GM18498 (cell line): ENCODE measurements at regions not wholly inside any gene's neighbourhood (a gene's known extent, or its start where the extent isn't known, plus 50 kb on each side); places are given as distances from the start of the nearest gene placed in this dataset.
"Not testable (repeated sequence)": the region's sequence is repeated elsewhere in the genome, so short reads cannot be mapped to it uniquely, and the experiment has no call there.

Source experiments
- ATAC-seq: cut with Tn5 transposase; IDR thresholded peaks from one replicate; pipeline ENCODE4 v1.9.1; 2021; ENCODE audit warnings: mild to moderate bottlenecking, moderate library complexity; ENCODE audit not compliant: unreplicated experiment

DNA sequence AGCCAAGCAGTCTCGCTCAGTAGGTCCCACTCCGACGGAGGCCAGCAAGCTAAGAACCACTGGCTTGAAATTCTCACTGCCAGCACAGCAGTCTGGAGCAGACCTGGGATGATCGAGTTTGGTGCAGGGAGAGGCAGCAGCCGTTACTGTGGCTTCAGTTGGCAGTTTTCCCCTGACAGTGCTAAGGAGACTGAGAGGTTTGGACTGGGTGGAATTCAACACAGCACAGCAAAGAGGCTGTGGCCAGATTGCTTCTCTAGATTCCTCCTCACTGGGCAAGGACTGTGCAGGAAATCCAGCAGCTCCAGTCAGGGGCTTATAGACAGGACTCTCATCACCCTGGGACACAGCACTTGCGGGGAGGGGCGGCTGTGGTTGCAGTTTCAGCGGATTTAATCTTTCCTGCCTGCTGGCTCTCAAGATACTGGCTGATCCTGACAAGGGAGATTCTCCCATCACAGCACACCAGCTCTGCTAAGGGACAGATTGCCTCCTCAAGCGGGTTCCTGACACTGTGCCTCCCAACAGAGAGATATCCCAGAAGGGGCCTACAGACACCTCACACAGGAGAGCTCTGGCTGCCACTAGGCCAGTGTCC is 122.1 kb downstream of the YIPF5 start:
- ATAC-seq = no peak

GRCh38 chr5:144055391-144055790 is 115.1 kb downstream of the YIPF5 start:
- ATAC-seq = not testable (repeated sequence)

DNA sequence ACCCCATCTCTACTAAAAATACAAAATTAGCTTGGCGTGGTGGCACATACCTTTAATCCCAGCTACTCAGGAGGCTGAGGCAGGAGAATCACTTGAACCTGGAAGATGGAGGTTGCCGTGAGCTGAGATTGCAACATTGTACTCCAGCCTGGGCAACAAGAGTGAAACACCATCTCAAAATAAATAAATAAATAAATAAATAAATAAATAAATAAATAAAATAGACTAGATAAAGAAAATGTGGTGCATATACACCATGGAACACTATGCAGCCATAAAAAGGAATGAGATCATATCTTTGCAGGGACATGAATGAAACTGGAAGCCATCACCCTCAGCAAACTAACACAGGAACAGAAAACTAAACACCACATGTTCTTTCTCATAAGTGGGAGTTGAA is 110.4 kb downstream of the YIPF5 start:
- not testable (repeated sequence) for ATAC-seq

- ATAC-seq = no peak
Observed at GRCh38 chr5:144060598-144060997, 109.9 kb downstream of the YIPF5 start.

GRCh38 chr5:144065786-144066185 is 104.7 kb downstream of the YIPF5 start:
- ATAC-seq = no peak

- no peak for ATAC-seq
Observed at GRCh38 chr5:144072518-144072927, 97.9 kb downstream of the YIPF5 start.

DNA sequence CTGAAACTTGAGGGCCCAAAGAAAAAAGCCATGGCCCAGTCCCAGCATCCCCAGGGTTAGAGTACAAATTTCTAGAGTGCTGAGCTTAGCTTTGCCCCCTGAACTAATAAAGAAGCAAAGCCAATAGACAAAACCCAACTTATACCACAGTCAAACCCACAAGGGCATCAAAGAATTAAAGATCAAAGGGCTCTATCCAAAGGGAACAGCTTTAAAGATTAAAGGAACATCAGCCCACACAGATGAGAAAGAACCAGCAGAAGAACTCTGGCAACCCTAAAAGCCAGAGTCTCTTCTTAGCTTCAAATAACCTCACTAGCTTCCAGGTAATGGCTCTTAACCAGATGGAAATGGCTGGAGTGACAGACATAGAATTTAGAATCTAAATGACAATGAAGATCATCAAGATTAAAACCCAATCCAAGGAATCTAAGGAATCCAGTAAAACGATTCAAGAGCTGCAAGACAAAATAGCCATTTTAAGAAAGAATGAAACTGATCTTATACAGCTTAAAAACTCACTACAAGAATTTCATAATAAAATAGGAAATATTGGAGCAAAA is 93.9 kb downstream of the YIPF5 start:
- ATAC-seq = no peak

GRCh38 chr5:144083185-144083584 is 87.3 kb downstream of the YIPF5 start:
- no peak for ATAC-seq

DNA sequence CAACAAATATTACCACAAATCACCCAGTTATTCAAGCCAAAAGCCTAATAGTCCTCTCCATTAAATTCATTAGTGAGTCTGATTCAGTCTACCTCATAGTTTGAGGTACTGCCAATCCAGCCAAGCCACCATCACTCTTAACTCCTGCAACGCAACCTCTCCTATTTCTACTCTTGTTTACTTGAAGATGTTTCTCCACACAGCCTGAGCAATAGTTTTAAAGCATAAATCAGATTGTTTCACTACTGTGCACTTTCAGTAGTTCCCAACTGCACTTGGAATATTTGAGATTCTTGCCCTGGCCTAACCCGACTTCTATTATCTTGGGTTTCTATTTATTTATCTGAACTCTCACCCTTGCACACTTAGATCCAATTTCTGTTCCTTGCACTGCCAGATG is 85.5 kb downstream of the YIPF5 start:
- no peak for ATAC-seq

GRCh38 chr5:144085381-144085780 is 85.1 kb downstream of the YIPF5 start:
- ATAC-seq = no peak

DNA sequence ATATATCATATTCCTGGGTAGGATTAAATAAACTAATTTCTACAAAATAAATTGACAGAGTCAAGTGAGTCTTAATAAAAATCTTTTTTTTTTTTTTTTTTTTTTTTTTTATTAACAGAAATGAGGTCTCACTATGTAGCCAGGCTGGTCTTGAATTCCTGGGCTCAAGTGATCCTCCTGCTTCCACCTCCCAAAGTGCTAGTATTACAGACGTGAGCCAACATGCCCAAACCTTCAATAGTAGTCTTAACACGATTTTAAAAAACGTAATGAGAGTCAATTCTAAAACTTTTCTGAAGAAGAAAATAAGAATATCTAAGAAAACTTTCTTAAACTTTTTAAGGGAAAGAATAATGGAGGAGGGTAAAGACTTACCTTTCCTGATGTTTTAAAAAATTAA is 84.2 kb downstream of the YIPF5 start:
- no peak for ATAC-seq

DNA sequence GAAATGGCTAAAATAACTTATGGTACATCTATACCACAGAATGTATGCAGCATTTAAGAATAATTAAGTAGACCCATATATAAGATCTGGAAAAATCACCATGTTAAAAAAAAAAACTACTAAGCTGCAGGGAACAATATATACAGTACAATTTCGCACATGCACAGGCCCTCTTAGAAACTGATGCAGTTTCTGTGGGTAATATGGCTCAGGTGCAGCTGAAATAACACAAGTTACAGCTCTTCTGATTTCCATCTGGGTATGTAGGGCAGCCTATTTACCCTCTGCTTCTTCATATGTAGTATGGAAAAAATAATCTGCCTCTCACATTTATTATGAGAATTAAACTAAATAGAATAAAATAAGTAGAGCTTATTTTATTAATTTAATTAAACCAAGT is 82.9 kb downstream of the YIPF5 start:
- ATAC-seq = no peak

DNA sequence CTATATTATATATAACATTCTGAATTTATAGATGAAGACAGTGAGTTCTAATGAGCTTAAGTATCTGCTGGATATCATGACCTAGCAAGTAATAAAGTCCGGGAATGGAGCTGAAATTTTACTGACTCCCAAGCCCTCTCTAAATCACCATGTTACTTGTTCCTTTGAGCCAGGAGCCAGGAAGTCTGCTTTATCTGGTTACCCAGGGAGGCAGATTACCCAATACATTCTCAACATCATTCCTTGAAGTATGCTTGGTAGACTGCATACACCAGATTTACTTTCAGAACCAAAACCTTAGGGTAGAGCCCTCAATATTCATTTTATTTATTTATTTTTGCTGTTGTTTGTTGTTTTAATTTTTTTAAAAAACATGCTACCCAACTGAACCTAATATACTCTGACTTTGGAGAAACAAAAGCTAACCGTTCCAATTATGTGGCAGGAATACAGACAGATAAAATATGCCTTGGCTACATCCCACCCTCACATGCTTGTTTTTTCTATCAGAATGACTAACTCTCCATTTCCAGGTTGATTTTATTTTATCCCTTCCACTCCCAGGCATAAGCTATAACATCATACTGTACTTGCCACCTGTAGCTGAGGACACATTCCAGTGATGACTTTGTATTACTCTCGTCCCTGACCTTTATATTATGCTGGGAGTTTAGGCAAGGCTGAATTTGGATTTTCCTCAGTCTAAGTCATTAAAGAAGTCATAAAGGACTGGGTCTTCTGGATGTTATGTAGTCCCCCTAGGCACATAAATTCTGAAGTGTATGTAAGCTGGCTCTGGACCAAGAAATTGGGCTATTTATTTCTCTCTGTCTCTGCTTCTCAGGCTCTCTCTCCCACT is 82.0 kb downstream of the YIPF5 start:
- no peak for ATAC-seq

DNA sequence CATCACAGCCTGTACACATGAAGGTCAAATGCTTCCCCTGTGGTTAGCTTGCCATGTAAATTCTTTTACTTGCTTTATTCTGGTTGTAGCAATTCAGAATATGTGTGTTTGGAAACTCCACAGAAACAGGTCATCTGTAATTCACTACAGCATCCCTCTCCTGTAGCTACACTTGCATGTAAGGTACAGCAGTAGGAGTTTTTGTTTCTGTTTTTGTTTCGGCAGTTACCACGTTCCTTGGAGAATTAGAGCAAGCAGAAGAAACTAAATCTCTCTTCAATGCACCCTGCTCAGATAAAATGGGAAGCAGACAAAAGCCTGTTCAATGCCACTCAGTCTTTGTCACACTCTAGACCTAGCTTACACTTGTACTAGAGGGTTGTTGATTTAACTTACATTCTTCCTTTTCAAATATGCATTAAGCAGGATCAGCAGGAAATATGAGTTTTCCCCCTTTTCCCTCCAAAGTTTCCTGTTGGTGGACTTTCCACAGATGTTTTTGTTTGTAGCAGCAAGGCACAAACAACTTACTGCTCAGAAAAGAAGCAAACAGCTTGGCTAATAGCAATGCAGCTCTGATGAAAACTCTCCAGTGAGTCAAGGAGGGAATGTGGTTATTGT is 80.9 kb downstream of the YIPF5 start:
- ATAC-seq = peak; percentile 78

DNA sequence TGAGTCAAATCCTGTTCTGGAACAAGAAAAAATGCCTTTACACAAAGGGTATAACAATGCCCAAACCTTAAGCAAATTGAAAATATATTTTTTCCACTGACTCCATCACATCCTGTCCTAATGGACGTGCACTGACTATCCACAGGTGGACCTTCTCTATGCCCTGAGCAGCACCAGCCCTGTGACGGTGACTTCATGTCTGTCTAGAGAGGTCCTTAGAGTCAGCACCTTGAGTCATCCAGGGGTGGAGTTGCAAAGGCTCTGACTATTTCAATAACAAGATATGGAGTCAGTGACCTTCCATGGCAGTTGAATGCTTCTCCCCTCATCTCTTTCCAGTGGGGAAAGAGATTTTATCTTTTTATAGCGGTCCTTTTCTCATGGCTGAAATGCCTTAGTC is 78.0 kb downstream of the YIPF5 start:
- ATAC-seq = no peak

DNA sequence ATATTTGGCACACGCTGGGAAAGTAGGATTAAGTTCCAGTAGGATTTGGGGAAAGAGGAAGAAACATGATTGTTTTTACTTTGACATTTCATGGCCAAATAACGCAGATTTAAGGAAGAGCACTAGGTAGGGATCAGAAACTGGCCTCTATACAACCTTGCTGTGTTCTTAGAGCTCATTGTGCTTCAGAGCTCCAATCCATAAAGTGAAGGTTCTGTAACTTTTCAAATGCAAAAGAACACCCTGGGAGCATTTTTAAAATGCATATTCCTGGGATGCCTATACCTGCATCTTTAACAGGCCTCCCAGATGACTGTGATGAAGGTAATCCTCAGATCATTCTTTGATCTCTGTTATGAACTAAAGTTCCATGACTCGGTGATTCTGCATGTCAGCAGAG is 77.1 kb downstream of the YIPF5 start:
- ATAC-seq = no peak

DNA sequence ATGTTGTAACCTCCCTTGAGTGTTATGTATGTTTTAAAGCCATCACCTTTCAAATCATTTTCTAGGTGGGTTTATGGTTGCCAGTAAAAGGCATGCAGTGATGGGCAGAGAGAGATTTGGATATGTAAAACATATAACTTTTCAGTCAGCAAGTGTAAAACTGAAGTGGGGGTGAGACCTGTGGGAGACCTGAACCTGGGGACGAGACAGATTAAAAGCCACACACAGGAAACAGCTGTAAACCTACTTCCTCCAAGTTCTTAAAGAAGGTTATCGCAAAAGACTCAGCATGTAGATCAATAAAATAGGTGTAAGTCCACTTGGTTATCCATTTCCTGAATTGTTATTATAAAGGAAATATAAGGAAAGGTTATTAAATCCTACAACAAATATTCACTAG is 76.6 kb downstream of the YIPF5 start:
- ATAC-seq = no peak

GRCh38 chr5:144100702-144101101 is 69.8 kb downstream of the YIPF5 start:
- ATAC-seq = no peak

DNA sequence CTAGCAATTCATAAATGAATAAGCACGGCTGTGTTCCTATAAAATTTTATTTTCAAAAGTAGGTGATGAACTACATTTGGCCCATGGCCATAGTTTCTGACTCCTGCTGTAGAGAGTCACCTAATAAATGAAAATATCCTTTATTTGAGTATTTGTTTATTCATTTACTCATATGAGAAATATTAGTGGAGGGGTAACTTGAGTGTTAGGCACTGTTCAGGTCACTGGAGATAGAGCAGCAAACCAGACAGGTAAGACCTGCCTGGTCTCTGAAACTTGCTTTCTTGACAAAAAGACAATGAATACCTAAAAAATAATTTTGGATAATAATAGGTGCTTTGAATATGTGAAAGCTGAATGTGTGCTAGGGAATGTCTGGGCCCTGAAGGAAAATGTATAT is 68.8 kb downstream of the YIPF5 start:
- no peak for ATAC-seq

DNA sequence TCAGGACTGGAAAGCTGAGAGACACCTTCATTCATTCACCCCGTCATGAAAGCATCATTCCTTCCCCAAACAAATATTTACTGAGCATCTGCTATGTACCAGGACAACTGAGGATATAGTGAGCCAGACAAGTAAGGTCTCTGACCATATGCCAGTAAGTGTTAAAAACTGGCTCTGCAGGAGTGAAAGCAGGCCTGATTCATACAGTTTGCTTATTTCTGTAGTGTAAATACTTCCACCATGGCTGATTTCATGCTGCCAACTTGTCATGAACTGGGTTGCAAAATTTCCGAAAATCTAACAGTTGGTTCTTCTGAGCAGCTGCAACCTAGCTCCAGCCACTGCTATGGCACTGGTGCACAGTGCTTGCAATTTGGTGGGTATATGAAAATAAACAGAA is 68.1 kb downstream of the YIPF5 start:
- no peak for ATAC-seq

DNA sequence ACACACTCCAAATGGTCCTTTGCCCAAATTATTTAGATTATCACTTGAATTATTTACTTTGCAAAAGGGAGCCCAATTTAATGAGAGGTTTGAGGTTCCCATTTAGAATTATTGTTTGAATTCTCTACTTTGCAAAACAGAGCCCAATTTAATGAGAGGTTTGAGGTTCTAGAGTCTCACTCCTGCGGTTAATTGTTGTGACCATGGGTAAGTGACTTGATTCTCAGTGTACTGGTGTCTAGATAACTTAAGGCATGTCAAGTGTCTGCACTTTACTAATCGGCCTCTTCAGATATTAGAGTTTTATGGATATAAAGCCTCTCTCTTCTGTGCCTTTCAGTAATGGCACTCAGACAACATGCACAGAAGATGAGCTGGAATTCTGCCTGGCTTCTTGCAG is 67.5 kb downstream of the YIPF5 start:
- ATAC-seq = no peak
